ENCODE measurements at regions not wholly inside any gene's neighbourhood (a gene's known extent, or its start where the extent isn't known, plus 50 kb on each side); places are given as distances from the start of the nearest gene placed in this dataset.
"Not testable (repeated sequence)": the region's sequence is repeated elsewhere in the genome, so short reads cannot be mapped to it uniquely, and the experiment has no call there.

- no peak for DNase-seq (ENCODE audit: low spot score)
Observed at GRCh38 chr3:153972862-153973261, 148.3 kb upstream of the ARHGEF26 start.

- DNase-seq (ENCODE audit: low spot score), result no peak
Observed at GRCh38 chr3:153973722-153974265, 147.4 kb upstream of the ARHGEF26 start.

- DNase-seq (ENCODE audit: low spot score), result no peak
Observed at GRCh38 chr3:153974614-153975013, 146.6 kb upstream of the ARHGEF26 start.

- DNase-seq (ENCODE audit: low spot score), result no peak
Observed at GRCh38 chr3:153976891-153977554, 144.2 kb upstream of the ARHGEF26 start.

GRCh38 chr3:153978006-153978405 lies 143.2 kb upstream of the ARHGEF26 start:
- no peak for DNase-seq (ENCODE audit: low spot score)

- no peak for DNase-seq (ENCODE audit: low spot score)
Observed at GRCh38 chr3:153979418-153980251, 141.6 kb upstream of the ARHGEF26 start.

- DNase-seq (ENCODE audit: low spot score), result peak; percentile 60
Observed at GRCh38 chr3:153980252-153980590, 141.0 kb upstream of the ARHGEF26 start.

- DNase-seq (ENCODE audit: low spot score), result not testable (repeated sequence)
Observed at GRCh38 chr3:153997364-153997763, 123.8 kb upstream of the ARHGEF26 start.

GRCh38 chr3:154003649-154004048 lies 117.5 kb upstream of the ARHGEF26 start:
- DNase-seq (ENCODE audit: low spot score), result no peak

- DNase-seq (ENCODE audit: low spot score), result no peak
Observed at GRCh38 chr3:154011036-154011435, 110.2 kb upstream of the ARHGEF26 start.

- no peak for DNase-seq (ENCODE audit: low spot score)
Observed at GRCh38 chr3:154013736-154014135, 107.5 kb upstream of the ARHGEF26 start.

- no peak for DNase-seq (ENCODE audit: low spot score)
Observed at GRCh38 chr3:154015307-154015706, 105.9 kb upstream of the ARHGEF26 start.

GRCh38 chr3:154018100-154018696 lies 103.0 kb upstream of the ARHGEF26 start:
- no peak for DNase-seq (ENCODE audit: low spot score)

GRCh38 chr3:154022606-154023005 lies 98.6 kb upstream of the ARHGEF26 start:
- DNase-seq (ENCODE audit: low spot score), result no peak

GRCh38 chr3:154023148-154023547 lies 98.0 kb upstream of the ARHGEF26 start:
- DNase-seq (ENCODE audit: low spot score), result no peak

GRCh38 chr3:154025007-154025406 lies 96.2 kb upstream of the ARHGEF26 start:
- DNase-seq (ENCODE audit: low spot score), result no peak

GRCh38 chr3:154029926-154030325 lies 91.3 kb upstream of the ARHGEF26 start:
- DNase-seq (ENCODE audit: low spot score), result no peak

GRCh38 chr3:154034797-154035330 lies 86.3 kb upstream of the ARHGEF26 start:
- no peak for DNase-seq (ENCODE audit: low spot score)

- no peak for DNase-seq (ENCODE audit: low spot score)
Observed at GRCh38 chr3:154040283-154040682, 80.9 kb upstream of the ARHGEF26 start.

- DNase-seq (ENCODE audit: low spot score), result no peak
Observed at GRCh38 chr3:154044671-154045070, 76.5 kb upstream of the ARHGEF26 start.

GRCh38 chr3:154050216-154050615 lies 71.0 kb upstream of the ARHGEF26 start:
- DNase-seq (ENCODE audit: low spot score), result no peak

GRCh38 chr3:154050766-154051165 lies 70.4 kb upstream of the ARHGEF26 start:
- DNase-seq (ENCODE audit: low spot score), result no peak
